DMS79 treated with DMSO at 0.1 percent for 48 hours (cell line): ENCODE measurements at regions not wholly inside any gene's neighbourhood (a gene's known extent, or its start where the extent isn't known, plus 50 kb on each side); places are given as distances from the start of the nearest gene placed in this dataset.
"Not testable (repeated sequence)": the region's sequence is repeated elsewhere in the genome, so short reads cannot be mapped to it uniquely, and the experiment has no call there.

ENCODE experiments used
- DNase-seq: peaks from one replicate; lab custom pipeline; 2025; lab: John Stamatoyannopoulos, UW

GRCh38 chr20:12458241-12458640, 540.5 kb downstream of the BTBD3 start:
- no peak for DNase-seq

- DNase-seq: no peak
Measured at GRCh38 chr20:12464036-12464435, 544.7 kb upstream of the SPTLC3 start.

DNA sequence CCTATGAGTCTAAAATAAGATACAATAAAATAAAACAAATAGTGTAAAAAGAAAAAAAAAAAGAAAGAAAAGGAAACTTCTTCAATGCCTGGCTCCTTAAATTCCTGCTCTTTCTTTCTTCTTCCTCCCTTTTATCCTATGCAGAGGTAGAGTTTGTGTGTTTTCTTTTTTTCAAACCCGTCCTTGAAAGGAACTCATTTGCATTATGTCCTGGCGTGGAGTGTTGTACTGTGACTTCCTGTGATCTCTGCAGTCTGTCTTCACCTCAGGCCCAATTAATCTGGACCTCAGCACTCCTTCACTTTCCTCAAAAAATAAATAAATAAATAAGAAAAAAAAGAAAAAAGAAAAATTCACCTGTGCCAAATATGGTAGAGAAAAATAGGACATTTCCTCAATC, 541.9 kb upstream of the SPTLC3 start:
- no peak for DNase-seq

GRCh38 chr20:12467758-12468157, 541.0 kb upstream of the SPTLC3 start:
- DNase-seq: peak; percentile 27

- no peak for DNase-seq
Measured at GRCh38 chr20:12482661-12483060, 526.1 kb upstream of the SPTLC3 start.

GRCh38 chr20:12502443-12502842, 506.3 kb upstream of the SPTLC3 start:
- no peak for DNase-seq

GRCh38 chr20:12504779-12505178, 504.0 kb upstream of the SPTLC3 start:
- no peak for DNase-seq

GRCh38 chr20:12511499-12511898, 497.3 kb upstream of the SPTLC3 start:
- DNase-seq: no peak

DNA sequence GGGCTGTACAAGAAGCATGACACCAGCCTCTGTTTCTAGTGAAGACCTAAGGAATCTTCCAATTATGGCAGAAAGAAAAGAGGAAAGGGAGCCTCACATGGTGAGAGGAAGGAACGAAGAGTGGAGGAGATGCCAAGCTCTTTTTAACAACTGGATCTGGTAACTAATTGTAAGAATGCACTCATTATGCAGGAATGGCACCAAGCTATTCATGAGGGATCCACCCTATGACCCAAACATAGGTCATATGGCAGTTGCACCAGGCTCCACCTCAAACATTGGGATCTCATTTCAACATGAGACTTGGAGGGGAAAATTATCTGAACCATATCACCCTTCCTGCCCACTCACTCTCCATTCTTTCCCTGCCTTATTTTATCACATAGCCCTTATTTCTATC, 496.0 kb upstream of the SPTLC3 start:
- DNase-seq: no peak

DNA sequence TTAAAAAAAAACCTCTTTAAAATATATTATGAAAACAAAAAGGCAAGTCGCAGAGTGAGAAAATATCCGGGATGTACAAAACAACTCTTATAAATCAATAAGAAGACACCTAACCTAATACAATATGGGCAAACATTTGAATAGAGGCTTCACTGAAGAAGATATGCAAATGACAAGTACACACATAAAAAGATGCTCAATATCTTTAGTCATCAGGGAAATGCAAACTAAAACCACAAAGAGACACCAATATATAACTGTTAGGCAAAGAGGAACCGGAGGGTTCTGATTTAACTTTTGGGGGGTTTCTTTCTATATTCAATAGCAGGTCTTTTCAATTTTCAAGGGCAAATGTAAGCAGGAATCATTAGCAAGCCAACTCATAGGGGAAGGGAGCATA, 480.7 kb upstream of the SPTLC3 start:
- DNase-seq: no peak

DNA sequence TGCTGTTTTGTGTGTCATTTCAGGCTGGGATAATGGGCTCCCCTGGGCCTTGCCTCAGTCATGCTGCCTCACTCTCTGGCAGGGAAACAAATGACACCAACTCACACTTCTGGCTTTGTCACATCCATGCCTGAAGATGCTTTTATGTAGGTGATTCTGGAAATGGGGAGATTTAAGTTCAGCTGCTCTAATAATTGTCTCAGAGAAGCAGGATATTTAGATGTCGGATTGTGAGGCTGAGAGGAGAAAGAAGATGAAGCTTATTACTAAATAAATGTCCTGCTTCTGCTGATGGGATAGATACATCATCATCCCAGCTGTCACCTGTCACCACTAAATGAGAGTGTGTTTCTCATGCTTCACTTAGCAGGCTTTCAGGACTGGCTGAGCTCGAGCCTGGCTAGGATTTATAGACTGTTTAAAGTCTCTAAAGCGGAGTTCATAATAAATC, 480.2 kb upstream of the SPTLC3 start:
- DNase-seq: peak; percentile 11

GRCh38 chr20:12531626-12532025, 477.1 kb upstream of the SPTLC3 start:
- DNase-seq: no peak

DNA sequence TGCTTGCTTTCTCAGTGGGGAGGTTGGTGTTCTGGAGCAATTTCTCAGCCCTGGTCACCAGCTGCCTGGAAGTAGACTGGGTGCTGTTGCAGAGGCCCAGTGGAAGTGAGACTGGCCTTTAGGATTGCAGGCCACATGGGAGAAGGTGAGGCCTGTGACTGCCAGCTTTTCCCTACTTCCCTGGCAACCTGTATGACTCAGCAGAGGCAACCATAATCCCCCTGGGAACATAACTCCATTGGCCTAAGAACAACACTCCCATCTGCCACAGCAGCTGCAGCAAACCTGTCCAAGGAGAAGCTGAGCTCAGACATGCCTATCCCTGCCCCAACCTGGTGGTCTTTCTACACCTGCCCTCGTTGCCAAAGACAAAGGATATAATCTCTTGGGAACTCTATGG, 473.5 kb upstream of the SPTLC3 start:
- no peak for DNase-seq

DNA sequence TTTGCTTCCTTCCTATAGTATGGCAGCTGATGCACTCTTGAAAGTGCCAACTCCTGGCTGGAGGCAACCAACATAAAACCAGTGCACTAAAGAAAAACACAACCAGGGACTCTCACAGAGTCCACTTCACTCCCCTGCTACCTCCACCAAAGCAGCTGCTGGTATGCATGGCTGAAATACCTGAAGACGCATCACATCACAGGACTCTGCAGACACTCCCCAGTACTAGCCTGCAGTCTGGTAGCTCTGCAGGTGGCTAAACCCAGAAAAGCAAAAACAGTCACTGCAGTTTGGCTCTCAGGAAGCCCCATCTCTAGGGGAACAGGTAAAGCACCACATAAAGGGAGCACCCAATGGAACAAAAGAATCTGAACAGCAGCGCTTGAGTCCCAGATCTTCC, 473.0 kb upstream of the SPTLC3 start:
- DNase-seq: no peak

- DNase-seq: no peak
Measured at GRCh38 chr20:12554426-12554825, 454.3 kb upstream of the SPTLC3 start.

DNA sequence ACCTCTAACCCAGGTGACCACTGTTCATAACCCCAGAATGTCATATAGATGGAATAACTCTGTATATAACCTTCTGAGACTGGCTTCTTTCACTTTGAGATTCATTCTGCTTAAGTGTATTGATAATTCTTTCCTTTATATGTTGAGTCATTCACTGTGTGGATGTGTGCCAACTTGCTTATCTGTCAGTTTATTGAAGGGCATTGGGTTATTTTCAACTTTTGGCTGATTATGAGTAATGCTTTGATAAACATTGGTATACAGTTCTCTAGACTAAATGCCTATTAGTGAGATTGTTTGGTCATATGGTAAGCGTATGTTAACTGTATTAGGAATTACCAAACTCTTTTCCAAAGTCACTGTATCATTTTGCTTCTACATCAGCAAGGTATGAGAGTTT, 453.4 kb upstream of the SPTLC3 start:
- no peak for DNase-seq

DNA sequence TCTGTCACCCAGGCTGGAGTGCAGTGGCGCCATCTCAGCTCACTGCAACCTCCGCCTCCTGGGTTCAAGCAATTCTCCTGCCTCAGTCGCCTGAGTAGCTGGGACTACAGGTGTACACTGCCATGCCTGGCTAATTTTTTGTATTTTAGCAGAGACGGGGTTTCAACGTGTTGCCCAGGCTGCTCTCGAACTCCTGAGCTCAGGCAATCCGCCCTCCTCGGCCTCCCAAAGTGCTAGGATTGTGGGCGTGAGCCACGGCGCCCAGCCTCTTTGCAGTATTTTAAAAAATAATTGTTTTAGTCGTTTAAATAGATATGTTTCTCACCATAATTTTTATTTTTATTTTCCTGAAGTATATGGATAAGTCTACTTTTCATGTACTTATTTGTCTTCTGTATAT, 452.9 kb upstream of the SPTLC3 start:
- not testable (repeated sequence) for DNase-seq

GRCh38 chr20:12557224-12557623, 451.5 kb upstream of the SPTLC3 start:
- DNase-seq: no peak

- DNase-seq: no peak
Measured at GRCh38 chr20:12564979-12565378, 443.8 kb upstream of the SPTLC3 start.

DNA sequence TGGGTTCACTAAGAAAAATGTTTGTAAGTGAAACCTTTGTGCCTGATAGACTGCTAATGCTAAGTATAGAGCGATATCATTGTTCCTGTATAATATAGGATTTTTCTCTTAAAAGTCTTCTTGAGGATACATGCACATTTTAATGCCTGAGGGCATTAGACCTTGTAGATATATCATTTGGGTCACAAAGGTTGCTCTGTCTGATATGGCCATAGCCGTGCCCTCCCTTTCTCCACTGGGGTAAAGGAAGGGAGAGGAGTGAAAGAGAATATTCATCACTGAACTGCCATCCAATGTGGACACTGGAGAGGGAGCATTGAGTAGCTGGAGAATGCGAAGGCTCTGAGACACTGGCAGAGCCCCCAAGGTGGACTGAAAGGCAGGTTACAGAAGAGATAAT, 442.2 kb upstream of the SPTLC3 start:
- no peak for DNase-seq

GRCh38 chr20:12570371-12570770, 438.4 kb upstream of the SPTLC3 start:
- DNase-seq: no peak

GRCh38 chr20:12573442-12573841, 435.3 kb upstream of the SPTLC3 start:
- no peak for DNase-seq

DNA sequence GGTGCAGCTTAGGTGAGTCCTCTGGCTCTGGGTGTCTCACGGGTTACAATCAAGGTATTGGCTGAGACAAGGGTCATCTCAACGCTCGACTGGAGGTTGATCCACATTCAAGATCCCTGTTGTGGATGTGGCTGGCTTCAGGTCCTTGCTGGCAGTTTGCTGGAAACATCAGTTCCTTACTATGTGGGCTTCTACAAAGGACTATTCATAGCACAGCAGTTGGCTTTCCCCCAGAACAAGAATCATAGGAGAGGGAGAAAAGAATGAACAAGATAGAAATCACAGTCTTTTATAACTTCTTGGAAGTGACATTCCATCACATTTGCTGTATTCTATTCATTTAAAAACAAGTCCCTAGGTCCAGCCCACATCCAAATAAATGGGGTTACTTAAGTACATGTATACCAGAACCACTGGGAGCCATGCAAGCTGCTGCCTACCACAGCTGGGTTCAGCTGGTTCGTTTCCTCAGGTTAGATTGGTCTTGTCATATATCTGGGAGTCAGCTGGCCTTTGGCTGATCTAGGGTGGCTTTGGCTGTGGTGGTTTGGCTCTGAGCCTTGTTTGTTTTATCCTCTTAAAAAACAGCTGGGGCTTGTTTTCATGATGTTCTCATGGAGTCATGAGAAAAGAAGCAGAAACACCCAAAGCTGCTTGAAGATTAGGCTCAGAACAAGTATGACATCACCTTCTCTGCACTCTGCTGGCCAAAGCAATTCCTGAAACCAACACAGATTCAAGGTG, 433.2 kb upstream of the SPTLC3 start:
- DNase-seq: peak; percentile 51

DNA sequence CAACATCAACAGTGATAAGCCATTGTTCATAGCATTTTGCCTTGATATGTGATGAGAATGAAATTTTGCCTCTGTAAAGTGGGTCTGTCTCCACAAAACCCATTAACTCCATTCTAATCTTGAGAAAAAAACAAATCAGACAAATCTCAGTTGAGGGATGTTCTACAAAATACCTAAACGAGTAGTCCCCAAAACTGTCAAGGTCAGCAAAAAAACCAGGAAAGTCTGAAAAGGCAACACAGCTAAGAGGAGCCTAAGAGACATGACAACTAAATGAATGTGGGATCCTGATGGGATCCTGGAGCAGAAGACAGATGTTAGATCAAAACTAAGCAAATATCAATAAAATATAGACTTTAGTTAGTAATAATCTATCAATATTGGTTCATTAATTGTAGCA, 431.6 kb upstream of the SPTLC3 start:
- no peak for DNase-seq
